Transverse colon (tissue), 4 donors: ENCODE measurements at regions not wholly inside any gene's neighbourhood (a gene's known extent, or its start where the extent isn't known, plus 50 kb on each side); places are given as distances from the start of the nearest gene placed in this dataset.
A peak's percentile ranks its signal among the peaks of the same experiment; 100 is the strongest.

Experiments
- DNase-seq: peaks from one replicate; pipeline ENCODE4 v3.0.0-alpha.2; 2019
- H3K27ac ChIP-seq, 4 donors: fragments of 200-600 bp; sonication (generic); 2 replicates each; pipeline ENCODE4 v1.5.1; 2016 to 2018; ENCODE audit warnings: inconsistent platforms in 4 of 4
- H3K27me3 ChIP-seq: fragments of 200-600 bp; sonication (generic); 2 replicates; pipeline ENCODE4 v1.5.1; 2017; ENCODE audit warnings: inconsistent platforms
- H3K36me3 ChIP-seq, 4 donors: fragments of 200-600 bp; sonication (generic); 2 replicates each; pipeline ENCODE4 v1.5.1; 2017 to 2019; ENCODE audit warnings: inconsistent platforms in 4 of 4
- H3K4me1 ChIP-seq, 4 donors: fragments of 200-600 bp; sonication (generic); 2 replicates each; pipeline ENCODE4 v1.5.1; 2017 to 2020; ENCODE audit warnings: inconsistent platforms in 4 of 4
- H3K4me3 ChIP-seq, 4 donors: fragments of 200-600 bp; sonication (generic); 1 replicate in 1 of 4; 2 replicates in 3 of 4; pipeline versions ENCODE4 v1.5.1 to v1.6.1; 2017 to 2019; ENCODE audit warnings: inconsistent platforms in 4 of 4
- H3K9me3 ChIP-seq, 2 donors: fragments of 200-600 bp; sonication (generic); 2 replicates each; pipeline ENCODE4 v1.5.1; 2017 to 2019; ENCODE audit warnings: inconsistent platforms in 2 of 2
- EP300 ChIP-seq: sonication (generic); formaldehyde crosslinking; IDR thresholded peaks from one replicate; pipeline ENCODE4 v1.6.1; 2017; ENCODE audit warnings: antibody characterized with exemption, low read depth
- POLR2A ChIP-seq: fragments of 450-650 bp; IDR thresholded peaks from one replicate; pipeline ENCODE4 v1.6.1; 2016; ENCODE audit warnings: antibody characterized with exemption, mild to moderate bottlenecking, moderate library complexity
- POLR2AphosphoS5 ChIP-seq, 3 donors: sonication (generic); formaldehyde crosslinking; IDR thresholded peaks; one replicate each; pipeline ENCODE4 v1.6.1; 2016; ENCODE audit warnings: antibody characterized with exemption in 3 of 3
- WGBS, 2 donors: methylation state at CpG; one replicate each; pipeline ENCODE4 v1.1.5; 2018; ENCODE audit warnings: low coverage in 1 of 2; 5-methylcytosine and 5-hydroxymethylcytosine counted together
- in situ Hi-C, 4 donors: fragments of 200-750 bp; cut with MboI; loops; one replicate each; pipeline versions ENCODE4 v1.15.0 to v1.15.1; 2017; ENCODE audit warnings: low sequenced_read_pairs in 3 of 4, low pct_ligation_motif_present in 1 of 4, low pct_unique_long_range_greater_than_20kb in 1 of 4
- intact Hi-C: fragments of 100-400 bp; cut with DNase I; formaldehyde crosslinking; loops from one replicate; pipeline ENCODE4 v1.15.1; 2023; ENCODE audit warnings: low total_unique reads
- TF ChIP-seq, protein P1 (sequence below), 5 experiments: fragments of 200-600 bp in 3 of 5; fragments of 450-650 bp in 2 of 5; sonication (generic) in 3 of 5; IDR thresholded peaks; 1 replicate in 2 of 5; 2 replicates in 3 of 5; pipeline ENCODE4 v1.5.1; 2016 to 2017; ENCODE audit warnings: antibody characterized with exemption in 5 of 5, inconsistent platforms in 3 of 5, mild to moderate bottlenecking in 2 of 5, moderate library complexity in 1 of 5

DNA sequence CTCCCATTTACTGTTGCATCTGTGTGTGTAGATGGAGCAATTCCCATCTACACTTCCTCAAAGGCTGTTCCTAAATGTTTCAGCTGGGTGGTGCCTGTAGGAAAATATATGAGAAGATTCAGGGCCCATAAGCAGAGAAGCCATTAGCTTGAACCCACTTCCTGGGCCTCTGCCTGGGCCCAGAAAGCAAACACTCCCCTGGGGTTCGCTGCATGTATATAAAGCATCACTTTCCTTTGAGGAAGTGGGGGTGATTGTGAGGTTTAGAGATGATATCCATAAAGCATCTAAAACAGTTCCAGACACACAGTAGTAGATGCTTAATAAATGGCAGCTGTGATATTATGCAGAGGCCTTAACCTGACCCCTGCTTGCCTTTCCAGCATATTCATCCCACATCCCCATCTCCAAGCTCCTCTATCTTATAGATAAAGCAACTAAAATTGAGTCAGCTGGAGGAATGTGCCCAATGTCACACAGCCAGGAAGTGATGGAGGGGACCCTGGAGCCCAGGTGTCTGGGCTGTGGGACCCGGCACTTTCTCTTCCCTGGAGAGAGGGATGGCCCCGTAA is 280.0 kb upstream of the CRY1 start:
- no peak for TF ChIP-seq POLR2A
- TF ChIP-seq POLR2AphosphoS5 (IDR thresholded peaks at IDR 0.05), result no peak
- TF ChIP-seq, protein P1, sequence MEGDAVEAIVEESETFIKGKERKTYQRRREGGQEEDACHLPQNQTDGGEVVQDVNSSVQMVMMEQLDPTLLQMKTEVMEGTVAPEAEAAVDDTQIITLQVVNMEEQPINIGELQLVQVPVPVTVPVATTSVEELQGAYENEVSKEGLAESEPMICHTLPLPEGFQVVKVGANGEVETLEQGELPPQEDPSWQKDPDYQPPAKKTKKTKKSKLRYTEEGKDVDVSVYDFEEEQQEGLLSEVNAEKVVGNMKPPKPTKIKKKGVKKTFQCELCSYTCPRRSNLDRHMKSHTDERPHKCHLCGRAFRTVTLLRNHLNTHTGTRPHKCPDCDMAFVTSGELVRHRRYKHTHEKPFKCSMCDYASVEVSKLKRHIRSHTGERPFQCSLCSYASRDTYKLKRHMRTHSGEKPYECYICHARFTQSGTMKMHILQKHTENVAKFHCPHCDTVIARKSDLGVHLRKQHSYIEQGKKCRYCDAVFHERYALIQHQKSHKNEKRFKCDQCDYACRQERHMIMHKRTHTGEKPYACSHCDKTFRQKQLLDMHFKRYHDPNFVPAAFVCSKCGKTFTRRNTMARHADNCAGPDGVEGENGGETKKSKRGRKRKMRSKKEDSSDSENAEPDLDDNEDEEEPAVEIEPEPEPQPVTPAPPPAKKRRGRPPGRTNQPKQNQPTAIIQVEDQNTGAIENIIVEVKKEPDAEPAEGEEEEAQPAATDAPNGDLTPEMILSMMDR (IDR thresholded peaks at IDR 0.05), result no peak
- TF ChIP-seq EP300, result no peak
- Histone ChIP-seq H3K4me3 (no peak overlapping the region), H3K36me3 (no peaks in the 10 kb centered on the region), H3K27me3 (no peaks in the 10 kb centered on the region), H3K4me1 (no peaks in the 10 kb centered on the region), H3K9me3 (no peaks in the 10 kb centered on the region), H3K27ac (peak overlapping the region in 2 of 4 donors; percentile 3 to 21)
- no peak for DNase-seq
- 86% methylated on average over 1 to 3 of the region's 3 CpGs for WGBS, 2 donors
- in situ Hi-C loops (no loop called here), intact Hi-C loops (no loop called here)

DNA sequence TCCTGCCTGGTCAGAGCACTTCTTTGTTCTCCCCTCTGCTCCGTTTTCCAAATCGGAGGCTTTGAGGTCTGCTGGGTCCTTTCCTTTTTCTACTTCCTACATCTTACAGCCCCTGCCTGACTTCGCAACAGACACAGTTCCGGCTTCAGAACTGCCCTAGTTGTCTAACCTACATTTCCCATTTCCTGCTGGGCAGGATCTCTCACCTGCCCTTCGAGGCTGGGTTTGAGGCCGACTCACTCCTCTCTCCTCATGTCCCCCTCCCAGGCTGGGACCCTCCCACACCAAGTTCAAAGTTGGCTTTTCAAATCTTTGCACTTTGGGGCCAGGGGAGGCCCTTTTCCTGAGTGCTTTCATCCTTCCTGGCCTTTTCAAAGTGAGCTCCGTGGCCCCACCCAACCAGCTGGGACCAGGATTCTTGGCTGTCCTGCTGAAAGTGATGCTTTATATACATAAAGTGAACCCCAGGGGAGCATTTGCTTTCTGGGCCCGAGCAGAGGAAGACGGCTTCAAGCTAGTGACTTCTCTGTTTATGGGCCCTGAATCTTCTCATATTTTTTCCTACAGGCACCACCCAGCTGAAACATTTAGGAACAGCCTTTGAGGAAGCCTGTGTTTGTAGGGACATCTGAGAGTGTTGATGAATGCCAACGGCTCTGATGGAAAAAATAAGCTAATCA is 281.0 kb upstream of the CRY1 start:
- H3K4me3 ChIP-seq, result no peak overlapping the region
- 57 to 58% methylated on average over 6 to 10 of the region's 10 CpGs for WGBS, 2 donors
- intact Hi-C loops, result no loop called here
- H3K9me3 ChIP-seq, result no peaks in the 10 kb centered on the region
- no peaks in the 10 kb centered on the region for H3K36me3 ChIP-seq
- in situ Hi-C loops, result no loop called here
- DNase-seq, result no peak
- H3K4me1 ChIP-seq, result no peaks in the 10 kb centered on the region
- no peaks in the 10 kb centered on the region for H3K27me3 ChIP-seq
- H3K27ac ChIP-seq, result peak overlapping the region in 1 of 4 donors; percentile 3
- TF ChIP-seq, protein P1 (IDR thresholded peaks at IDR 0.05), result no peak
- no peak for TF ChIP-seq POLR2AphosphoS5 (IDR thresholded peaks at IDR 0.05)
- TF ChIP-seq EP300, result no peak

DNA sequence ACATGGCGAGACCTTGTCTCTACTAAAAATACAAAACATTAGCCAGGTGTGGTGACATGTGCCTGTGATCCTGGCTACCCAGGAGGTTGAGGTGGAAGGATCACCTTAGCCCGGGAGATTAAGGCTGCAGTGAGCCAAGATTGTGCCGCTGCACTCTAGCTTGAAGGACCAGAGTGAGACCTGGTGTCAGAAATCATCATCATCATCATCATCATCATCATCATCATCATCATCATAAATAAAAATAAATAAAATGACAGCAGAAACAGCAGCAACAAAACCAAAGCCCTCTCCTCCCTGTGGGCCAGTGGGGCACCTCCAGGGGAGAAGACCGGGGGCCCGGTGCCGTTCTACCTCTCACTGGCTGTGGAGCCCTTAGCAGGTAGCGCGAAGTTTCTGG is 281.9 kb upstream of the CRY1 start:
- TF ChIP-seq EP300, result no peak
- TF ChIP-seq, protein P1 (IDR thresholded peaks at IDR 0.05), result no peak
- no peak for TF ChIP-seq POLR2A
- no peak for TF ChIP-seq POLR2AphosphoS5 (IDR thresholded peaks at IDR 0.05)
- Histone ChIP-seq H3K36me3 (no peaks in the 10 kb centered on the region), H3K4me3 (no peak overlapping the region), H3K27me3 (no peaks in the 10 kb centered on the region), H3K9me3 (no peaks in the 10 kb centered on the region), H3K4me1 (peaks cover 0 to 7% (median 3%) of the 10 kb centered on the region in 4 donors), H3K27ac (no peak overlapping the region)
- intact Hi-C loops, result no loop called here
- in situ Hi-C loops, result no loop called here
- WGBS, 2 donors, result 80 to 93% methylated on average over 1 to 8 of the region's 8 CpGs
- DNase-seq, result no peak

DNA sequence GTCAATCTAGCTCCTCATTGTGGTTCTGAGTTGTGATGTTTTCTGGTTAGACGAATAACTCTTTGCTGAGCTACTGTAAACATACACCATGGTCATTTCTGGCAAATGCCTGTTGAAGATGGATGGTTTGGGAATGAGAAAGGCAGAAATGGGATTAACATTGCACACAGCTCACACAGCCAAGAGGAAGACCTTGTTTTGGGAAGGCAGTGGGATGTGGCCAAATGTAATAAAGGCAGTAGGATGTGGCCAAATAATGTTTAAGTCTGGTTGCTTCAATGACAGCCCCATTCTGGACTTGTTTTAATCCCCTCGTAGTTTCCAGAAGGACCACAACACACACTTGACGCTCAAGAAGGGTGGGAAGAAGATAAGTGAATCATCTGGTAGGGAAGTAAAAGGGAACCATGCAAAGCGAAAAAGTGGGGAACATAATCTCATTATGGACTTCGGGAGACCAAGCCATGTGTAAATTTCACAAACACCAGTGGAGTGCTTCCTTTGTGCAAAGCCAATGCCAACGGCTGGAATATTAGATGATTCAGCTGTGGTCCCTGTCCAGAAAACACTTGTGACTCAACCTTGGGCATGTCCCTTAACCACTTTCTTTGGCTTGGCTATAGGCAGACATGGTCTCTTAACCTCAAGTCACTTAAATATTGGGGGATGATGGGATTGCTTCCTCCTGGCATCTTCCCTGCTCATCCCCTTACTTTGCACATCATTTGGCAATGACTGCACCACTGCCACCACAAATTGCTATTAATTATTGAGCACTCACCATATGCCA is 284.4 kb upstream of the CRY1 start:
- no peaks in the 10 kb centered on the region for H3K9me3 ChIP-seq
- TF ChIP-seq, protein P1 (IDR thresholded peaks at IDR 0.05), result no peak
- TF ChIP-seq POLR2AphosphoS5 (IDR thresholded peaks at IDR 0.05), result no peak
- no peak for TF ChIP-seq POLR2A
- no peak for TF ChIP-seq EP300
- 60 to 71% methylated on average over 5 to 6 of the region's 6 CpGs for WGBS, 2 donors
- H3K36me3 ChIP-seq, result no peaks in the 10 kb centered on the region
- no peaks in the 10 kb centered on the region for H3K27me3 ChIP-seq
- in situ Hi-C loops (no loop called here), intact Hi-C loops (no loop called here)
- H3K4me1 ChIP-seq, result peaks cover 0 to 9% (median 6%) of the 10 kb centered on the region in 4 donors
- H3K4me3 ChIP-seq, result no peak overlapping the region
- H3K27ac ChIP-seq, result no peak overlapping the region
- no peak for DNase-seq
